NCI-H1048 (cell line): ENCODE measurements at regions not wholly inside any gene's neighbourhood (a gene's known extent, or its start where the extent isn't known, plus 50 kb on each side); places are given as distances from the start of the nearest gene placed in this dataset.

Experiments
- DNase-seq: peaks from one replicate; lab custom pipeline; 2025; lab: John Stamatoyannopoulos, UW

- DNase-seq: no peak
Observed at GRCh38 chr13:102935896-102936321, 90.1 kb downstream of the ERCC5 start.

GRCh38 chr13:102933523-102933922, 87.7 kb downstream of the ERCC5 start:
- DNase-seq: no peak

GRCh38 chr13:102933122-102933521, 87.3 kb downstream of the ERCC5 start:
- DNase-seq: no peak

GRCh38 chr13:102932331-102932730, 86.5 kb downstream of the ERCC5 start:
- no peak for DNase-seq

- no peak for DNase-seq
Observed at GRCh38 chr13:102930566-102930965, 84.7 kb downstream of the ERCC5 start.

- no peak for DNase-seq
Observed at GRCh38 chr13:102928941-102929675, 83.3 kb downstream of the ERCC5 start.
